Spleen (tissue), 7 donors: ENCODE measurements at regions not wholly inside any gene's neighbourhood (a gene's known extent, or its start where the extent isn't known, plus 50 kb on each side); places are given as distances from the start of the nearest gene placed in this dataset.

Source experiments
- POLR2A ChIP-seq, 3 donors: fragments of 450-650 bp; IDR thresholded peaks; one replicate each; pipeline ENCODE4 v1.5.1; 2017; ENCODE audit warnings: antibody characterized with exemption in 3 of 3, mild to moderate bottlenecking in 1 of 3
- POLR2AphosphoS5 ChIP-seq, 3 donors: sonication (generic); formaldehyde crosslinking; IDR thresholded peaks; one replicate each; pipeline ENCODE4 v1.5.1; 2017; ENCODE audit warnings: antibody characterized with exemption in 3 of 3
- TF ChIP-seq, protein P1 (sequence below), 11 experiments: fragments of 200-600 bp in 7 of 11; fragments of 450-650 bp in 4 of 11; sonication (generic) in 4 of 11; IDR thresholded peaks in 8 of 11; conservative IDR thresholded peaks in 3 of 11; 1 replicate in 7 of 11; 2 replicates in 4 of 11; pipeline versions ENCODE4 v1.4.0 to v1.8.0; 2016 to 2021; ENCODE audit warnings: antibody characterized with exemption in 11 of 11, inconsistent platforms in 4 of 11, mild to moderate bottlenecking in 1 of 11
- donor health status: DM: no; HTN: no; CAD: no; lungs with moderate emphysema.
- donor health status: DM: no; HTN: no; CAD: no.
- donor health status: DM: no; HTN: no; CAD: no.

- TF ChIP-seq POLR2A (IDR thresholded peaks at IDR 0.05) (no peak), POLR2AphosphoS5 (IDR thresholded peaks at IDR 0.05) (no peak)
- TF ChIP-seq, protein P1, sequence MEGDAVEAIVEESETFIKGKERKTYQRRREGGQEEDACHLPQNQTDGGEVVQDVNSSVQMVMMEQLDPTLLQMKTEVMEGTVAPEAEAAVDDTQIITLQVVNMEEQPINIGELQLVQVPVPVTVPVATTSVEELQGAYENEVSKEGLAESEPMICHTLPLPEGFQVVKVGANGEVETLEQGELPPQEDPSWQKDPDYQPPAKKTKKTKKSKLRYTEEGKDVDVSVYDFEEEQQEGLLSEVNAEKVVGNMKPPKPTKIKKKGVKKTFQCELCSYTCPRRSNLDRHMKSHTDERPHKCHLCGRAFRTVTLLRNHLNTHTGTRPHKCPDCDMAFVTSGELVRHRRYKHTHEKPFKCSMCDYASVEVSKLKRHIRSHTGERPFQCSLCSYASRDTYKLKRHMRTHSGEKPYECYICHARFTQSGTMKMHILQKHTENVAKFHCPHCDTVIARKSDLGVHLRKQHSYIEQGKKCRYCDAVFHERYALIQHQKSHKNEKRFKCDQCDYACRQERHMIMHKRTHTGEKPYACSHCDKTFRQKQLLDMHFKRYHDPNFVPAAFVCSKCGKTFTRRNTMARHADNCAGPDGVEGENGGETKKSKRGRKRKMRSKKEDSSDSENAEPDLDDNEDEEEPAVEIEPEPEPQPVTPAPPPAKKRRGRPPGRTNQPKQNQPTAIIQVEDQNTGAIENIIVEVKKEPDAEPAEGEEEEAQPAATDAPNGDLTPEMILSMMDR (IDR thresholded peaks at IDR 0.05 in 8 of 11, conservative IDR thresholded peaks at IDR 0.05 in 3 of 11): no peak
These were observed 593.1 kb downstream of the RNF144A start for GRCh38 chr2:7510353-7510752.
